ENCODE measurements at regions not wholly inside any gene's neighbourhood (a gene's known extent, or its start where the extent isn't known, plus 50 kb on each side); places are given as distances from the start of the nearest gene placed in this dataset.

GRCh38 chr14:81710232-81710845, 176.7 kb upstream of the SEL1L start:
- intact Hi-C loops (cut with DNase I), result no loop called here
- Histone ChIP-seq H3K4me1 (no peaks in the 10 kb centered on the region), H3K9me3 (no peaks in the 10 kb centered on the region), H3K36me3 (no peaks in the 10 kb centered on the region), H3K27me3 (no peaks in the 10 kb centered on the region), H3K27ac (no peak overlapping the region), H3K4me3 (replicated peaks in 1 of 3) (no peak overlapping the region)
- WGBS, 2 donors, result 47 to 49% methylated on average over 2 of the region's 2 CpGs
- DNase-seq, result peak; percentile 28 to 34
- TF ChIP-seq CTCF (IDR thresholded peaks at IDR 0.05) (peak in 5 of 6 experiments; percentile 14 to 88 (median 59)), POLR2A (IDR thresholded peaks at IDR 0.05) (no peak)

GRCh38 chr14:81715731-81716130, 182.1 kb upstream of the SEL1L start:
- Histone ChIP-seq H3K4me3 (replicated peaks in 1 of 3) (no peak overlapping the region), H3K9me3 (no peaks in the 10 kb centered on the region), H3K27me3 (no peaks in the 10 kb centered on the region), H3K36me3 (no peaks in the 10 kb centered on the region), H3K4me1 (peaks cover 0 to 4% of the 10 kb centered on the region in 2 donors), H3K27ac (no peak overlapping the region)
- no peak for TF ChIP-seq POLR2A (IDR thresholded peaks at IDR 0.05)
- TF ChIP-seq CTCF (IDR thresholded peaks at IDR 0.05), result no peak
- intact Hi-C loops (cut with DNase I), result no loop called here
- 47 to 69% methylated on average over 1 of the region's 1 CpG for WGBS, 2 donors
- DNase-seq, result no peak

- intact Hi-C loops (cut with DNase I), result no loop called here
- Histone ChIP-seq H3K36me3 (no peaks in the 10 kb centered on the region), H3K4me1 (peaks cover 0 to 4% of the 10 kb centered on the region in 2 donors), H3K27me3 (no peaks in the 10 kb centered on the region), H3K4me3 (replicated peaks in 1 of 3) (no peak overlapping the region), H3K27ac (no peak overlapping the region), H3K9me3 (no peaks in the 10 kb centered on the region)
- WGBS, 2 donors, result 81% methylated on average over 6 of the region's 6 CpGs
- DNase-seq, result no peak
- TF ChIP-seq POLR2A (IDR thresholded peaks at IDR 0.05) (no peak), CTCF (IDR thresholded peaks at IDR 0.05) (no peak)
These were observed 183.3 kb upstream of the SEL1L start for GRCh38 chr14:81716953-81717352.

- Histone ChIP-seq H3K9me3 (no peaks in the 10 kb centered on the region), H3K27me3 (no peaks in the 10 kb centered on the region), H3K4me1 (peaks cover 16 to 39% of the 10 kb centered on the region in 2 donors), H3K36me3 (no peaks in the 10 kb centered on the region), H3K27ac (no peak overlapping the region), H3K4me3 (replicated peaks in 1 of 3) (no peak overlapping the region)
- intact Hi-C loops (cut with DNase I), result no loop called here
- DNase-seq, result peak; percentile 48 to 60
- 37 to 41% methylated on average over 2 of the region's 2 CpGs for WGBS, 2 donors
- TF ChIP-seq CTCF (IDR thresholded peaks at IDR 0.05), result no peak
- no peak for TF ChIP-seq POLR2A (IDR thresholded peaks at IDR 0.05)
These were observed 190.3 kb upstream of the SEL1L start for GRCh38 chr14:81723956-81724355.

- intact Hi-C loops (cut with DNase I), result no loop called here
- 3 to 13% methylated on average over 2 of the region's 2 CpGs for WGBS, 2 donors
- Histone ChIP-seq H3K4me3 (replicated peaks in 1 of 3) (no peak overlapping the region), H3K27me3 (no peaks in the 10 kb centered on the region), H3K27ac (peak overlapping the region; percentile 31 to 82 (median 70)), H3K36me3 (no peaks in the 10 kb centered on the region), H3K4me1 (peaks cover 16 to 39% of the 10 kb centered on the region in 2 donors), H3K9me3 (no peaks in the 10 kb centered on the region)
- TF ChIP-seq POLR2A (IDR thresholded peaks at IDR 0.05) (no peak), CTCF (IDR thresholded peaks at IDR 0.05) (no peak)
- peak; percentile 93 to 95 for DNase-seq
These were observed 193.6 kb upstream of the SEL1L start for GRCh38 chr14:81727218-81727617.
